ENCODE measurements at regions not wholly inside any gene's neighbourhood (a gene's known extent, or its start where the extent isn't known, plus 50 kb on each side); places are given as distances from the start of the nearest gene placed in this dataset.

GRCh38 chr3:181618260-181618659 lies 93.5 kb upstream of the SOX2 start:
- no peak overlapping the region for H3K4me2 ChIP-seq (ENCODE audit: low read length)
- H3F3A ChIP-seq (ENCODE audit: control insufficient read depth, insufficient read depth): no peaks in the 10 kb centered on the region
- H3K9me3 ChIP-seq (ENCODE audit: control insufficient read depth, insufficient read depth, low read length): no peaks in the 10 kb centered on the region
- H3K79me2 ChIP-seq (ENCODE audit: control insufficient read depth, low read length): no peaks in the 10 kb centered on the region
- TF ChIP-seq EZH2phosphoT487 (IDR thresholded peaks at IDR 0.05; ENCODE audit: borderline replicate concordance, low read length): no peak
- TF ChIP-seq CTCF (IDR thresholded peaks at IDR 0.05; ENCODE audit: low read depth, low read length, poor library complexity, severe bottlenecking): no peak
- no peak overlapping the region for H3K4me3 ChIP-seq (ENCODE audit: low read length)
- H4K20me1 ChIP-seq (ENCODE audit: control insufficient read depth, insufficient read depth, low read depth, low read length): no peaks in the 10 kb centered on the region
- H3K27ac ChIP-seq (ENCODE audit: low read depth, low read length): no peak overlapping the region
- H3K9me2 ChIP-seq (replicated peaks; ENCODE audit: control insufficient read depth, low read length): no peaks in the 10 kb centered on the region
- no peaks in the 10 kb centered on the region for H3K36me3 ChIP-seq (ENCODE audit: control insufficient read depth, low read length)
- no peaks in the 10 kb centered on the region for H3K27me3 ChIP-seq (ENCODE audit: control insufficient read depth, low read length)
- no peaks in the 10 kb centered on the region for H3K4me1 ChIP-seq (ENCODE audit: control insufficient read depth, low read length)

GRCh38 chr3:181616088-181617070 lies 95.3 kb upstream of the SOX2 start:
- Histone ChIP-seq H3K9me2 (replicated peaks; ENCODE audit: control insufficient read depth, low read length) (no peaks in the 10 kb centered on the region), H3K27ac (ENCODE audit: low read depth, low read length) (no peak overlapping the region), H3K36me3 (ENCODE audit: control insufficient read depth, low read length) (no peaks in the 10 kb centered on the region), H4K20me1 (ENCODE audit: control insufficient read depth, insufficient read depth, low read depth, low read length) (no peaks in the 10 kb centered on the region), H3K4me1 (ENCODE audit: control insufficient read depth, low read length) (0 out of 2 replicates have a peak, but pooled peaks cover 6% of the 10 kb centered on the region), H3K9me3 (ENCODE audit: control insufficient read depth, insufficient read depth, low read length) (no peaks in the 10 kb centered on the region), H3K79me2 (ENCODE audit: control insufficient read depth, low read length) (no peaks in the 10 kb centered on the region), H3F3A (ENCODE audit: control insufficient read depth, insufficient read depth) (no peaks in the 10 kb centered on the region), H3K4me3 (ENCODE audit: low read length) (no peak overlapping the region), H3K27me3 (ENCODE audit: control insufficient read depth, low read length) (no peaks in the 10 kb centered on the region), H3K4me2 (ENCODE audit: low read length) (no peak overlapping the region)
- TF ChIP-seq EZH2phosphoT487 (IDR thresholded peaks at IDR 0.05; ENCODE audit: borderline replicate concordance, low read length) (no peak), CTCF (IDR thresholded peaks at IDR 0.05; ENCODE audit: low read depth, low read length, poor library complexity, severe bottlenecking) (no peak)

GRCh38 chr3:181615666-181616065 lies 96.1 kb upstream of the SOX2 start:
- Histone ChIP-seq H3K9me2 (replicated peaks; ENCODE audit: control insufficient read depth, low read length) (no peaks in the 10 kb centered on the region), H3K9me3 (ENCODE audit: control insufficient read depth, insufficient read depth, low read length) (no peaks in the 10 kb centered on the region), H3K4me2 (ENCODE audit: low read length) (no peak overlapping the region), H3F3A (ENCODE audit: control insufficient read depth, insufficient read depth) (no peaks in the 10 kb centered on the region), H3K4me3 (ENCODE audit: low read length) (no peak overlapping the region), H3K27me3 (ENCODE audit: control insufficient read depth, low read length) (no peaks in the 10 kb centered on the region), H3K79me2 (ENCODE audit: control insufficient read depth, low read length) (no peaks in the 10 kb centered on the region), H3K27ac (ENCODE audit: low read depth, low read length) (no peak overlapping the region), H3K36me3 (ENCODE audit: control insufficient read depth, low read length) (no peaks in the 10 kb centered on the region), H3K4me1 (ENCODE audit: control insufficient read depth, low read length) (peaks cover 7% of the 10 kb centered on the region; the same call in 1 of the 2 replicates), H4K20me1 (ENCODE audit: control insufficient read depth, insufficient read depth, low read depth, low read length) (no peaks in the 10 kb centered on the region)
- TF ChIP-seq EZH2phosphoT487 (IDR thresholded peaks at IDR 0.05; ENCODE audit: borderline replicate concordance, low read length) (no peak), CTCF (IDR thresholded peaks at IDR 0.05; ENCODE audit: low read depth, low read length, poor library complexity, severe bottlenecking) (no peak)
